ENCODE measurements at regions not wholly inside any gene's neighbourhood (a gene's known extent, or its start where the extent isn't known, plus 50 kb on each side); places are given as distances from the start of the nearest gene placed in this dataset.
A peak's percentile ranks its signal among the peaks of the same experiment; 100 is the strongest.

- Histone ChIP-seq H4K20me1 (ENCODE audit: control insufficient read depth, extremely low read depth, insufficient read depth, low read length) (no peaks in the 10 kb centered on the region), H3K79me2 (ENCODE audit: control insufficient read depth, insufficient read depth, low read length) (no peaks in the 10 kb centered on the region), H3K9me3 (ENCODE audit: control insufficient read depth, insufficient read depth, low read depth, low read length) (no peaks in the 10 kb centered on the region), H3K4me3 (replicated peaks in 1 of 4; ENCODE audit: control extremely low read depth in 1 of 4, insufficient read depth in 1 of 4, low read depth in 3 of 4, low read length in 4 of 4) (no peak overlapping the region), H3K9ac (ENCODE audit: insufficient read depth, low read length) (no peak overlapping the region), H3K27me3 (ENCODE audit: control insufficient read depth, insufficient read depth, low read length) (no peaks in the 10 kb centered on the region), H3K27ac (ENCODE audit: insufficient read depth, low read length) (no peak overlapping the region), H2AFZ (ENCODE audit: low read length) (no peak overlapping the region), H3K4me1 (ENCODE audit: control insufficient read depth, extremely low read depth, insufficient read depth, low read length) (peaks cover 34% of the 10 kb centered on the region), H3K4me2 (ENCODE audit: extremely low read depth, insufficient read depth, low read length) (no peak overlapping the region), H3K36me3 (ENCODE audit: control insufficient read depth, insufficient read depth, low read length) (no peaks in the 10 kb centered on the region)
- no peak for DNase-seq (ENCODE audit: low read depth in 2 of 2)
- TF ChIP-seq CTCF (conservative IDR thresholded peaks at IDR 0.05 in 1 of 2, IDR thresholded peaks at IDR 0.05 in 1 of 2; ENCODE audit: low read depth in 1 of 2, low read length in 2 of 2) (no peak), EZH2 (IDR thresholded peaks at IDR 0.05; ENCODE audit: low read length, missing control alignments) (no peak)
Measured at GRCh38 chr1:234530672-234531071, 51.7 kb upstream of the TARBP1 start.

- Histone ChIP-seq H3K27ac (ENCODE audit: insufficient read depth, low read length) (no peak overlapping the region), H3K27me3 (ENCODE audit: control insufficient read depth, insufficient read depth, low read length) (no peaks in the 10 kb centered on the region), H3K9me3 (ENCODE audit: control insufficient read depth, insufficient read depth, low read depth, low read length) (no peaks in the 10 kb centered on the region), H2AFZ (ENCODE audit: low read length) (no peak overlapping the region), H3K79me2 (ENCODE audit: control insufficient read depth, insufficient read depth, low read length) (no peaks in the 10 kb centered on the region), H3K4me1 (ENCODE audit: control insufficient read depth, extremely low read depth, insufficient read depth, low read length) (peaks cover 26% of the 10 kb centered on the region), H4K20me1 (ENCODE audit: control insufficient read depth, extremely low read depth, insufficient read depth, low read length) (no peaks in the 10 kb centered on the region), H3K4me2 (ENCODE audit: extremely low read depth, insufficient read depth, low read length) (no peak overlapping the region), H3K4me3 (replicated peaks in 1 of 4; ENCODE audit: control extremely low read depth in 1 of 4, insufficient read depth in 1 of 4, low read depth in 3 of 4, low read length in 4 of 4) (no peak overlapping the region), H3K9ac (ENCODE audit: insufficient read depth, low read length) (no peak overlapping the region), H3K36me3 (ENCODE audit: control insufficient read depth, insufficient read depth, low read length) (no peaks in the 10 kb centered on the region)
- DNase-seq (ENCODE audit: low read depth in 2 of 2) = peak in 1 of 2 donors; percentile 74
- no peak for TF ChIP-seq CTCF (conservative IDR thresholded peaks at IDR 0.05 in 1 of 2, IDR thresholded peaks at IDR 0.05 in 1 of 2; ENCODE audit: low read depth in 1 of 2, low read length in 2 of 2)
- TF ChIP-seq EZH2 (IDR thresholded peaks at IDR 0.05; ENCODE audit: low read length, missing control alignments) = no peak
Measured at GRCh38 chr1:234529950-234530237, 50.9 kb upstream of the TARBP1 start.

DNA sequence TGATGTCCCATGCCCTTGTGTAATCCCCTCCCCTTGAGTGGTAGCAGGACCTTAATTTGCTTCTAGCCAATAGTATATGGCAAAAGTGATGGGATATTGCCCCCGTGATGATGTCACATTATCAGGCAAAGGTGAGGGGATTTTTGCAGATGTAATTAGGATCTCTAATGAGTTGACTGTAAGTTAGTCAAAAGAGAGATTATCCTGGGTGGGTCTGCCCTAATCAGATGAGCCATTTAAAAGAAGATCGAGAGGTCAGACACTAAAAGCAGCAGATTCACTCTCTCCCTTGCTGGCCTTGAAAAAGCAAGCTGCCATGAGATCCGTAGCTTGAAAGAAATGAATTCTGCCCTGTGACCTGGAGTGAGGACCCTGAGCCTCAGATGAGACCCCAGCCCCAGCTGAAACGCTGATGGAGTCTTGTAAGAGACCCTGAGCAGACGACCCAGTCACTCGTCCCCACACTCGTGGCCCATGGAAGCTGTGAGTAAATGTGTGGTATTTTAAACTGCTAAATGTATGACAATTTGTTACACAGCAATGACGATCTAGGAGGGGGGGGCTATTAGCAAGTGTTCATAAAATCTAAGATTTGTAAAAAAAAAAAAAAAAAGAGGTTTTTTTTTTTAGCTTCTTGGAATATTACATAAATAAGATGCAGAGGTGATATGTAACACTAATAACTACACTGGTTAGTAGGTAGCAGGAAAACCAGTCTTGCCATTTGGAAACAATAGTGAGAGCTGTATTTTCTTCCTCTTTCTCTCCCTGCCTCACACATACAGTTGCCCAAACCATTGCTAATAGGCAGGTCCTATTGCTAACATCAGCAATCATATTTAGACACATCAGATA, 50.3 kb upstream of the TARBP1 start:
- Histone ChIP-seq H3K27ac (ENCODE audit: insufficient read depth, low read length) (no peak overlapping the region), H2AFZ (ENCODE audit: low read length) (no peak overlapping the region), H3K9me3 (ENCODE audit: control insufficient read depth, insufficient read depth, low read depth, low read length) (no peaks in the 10 kb centered on the region), H3K36me3 (ENCODE audit: control insufficient read depth, insufficient read depth, low read length) (no peaks in the 10 kb centered on the region), H3K27me3 (ENCODE audit: control insufficient read depth, insufficient read depth, low read length) (no peaks in the 10 kb centered on the region), H3K79me2 (ENCODE audit: control insufficient read depth, insufficient read depth, low read length) (no peaks in the 10 kb centered on the region), H3K4me2 (ENCODE audit: extremely low read depth, insufficient read depth, low read length) (no peak overlapping the region), H4K20me1 (ENCODE audit: control insufficient read depth, extremely low read depth, insufficient read depth, low read length) (no peaks in the 10 kb centered on the region), H3K9ac (ENCODE audit: insufficient read depth, low read length) (no peak overlapping the region), H3K4me3 (replicated peaks in 1 of 4; ENCODE audit: control extremely low read depth in 1 of 4, insufficient read depth in 1 of 4, low read depth in 3 of 4, low read length in 4 of 4) (no peak overlapping the region), H3K4me1 (ENCODE audit: control insufficient read depth, extremely low read depth, insufficient read depth, low read length) (peaks cover 20% of the 10 kb centered on the region)
- DNase-seq (ENCODE audit: low read depth in 2 of 2) = no peak
- no peak for TF ChIP-seq CTCF (conservative IDR thresholded peaks at IDR 0.05 in 1 of 2, IDR thresholded peaks at IDR 0.05 in 1 of 2; ENCODE audit: low read depth in 1 of 2, low read length in 2 of 2)
- no peak for TF ChIP-seq EZH2 (IDR thresholded peaks at IDR 0.05; ENCODE audit: low read length, missing control alignments)

Data from fibroblast of lung (primary cell).